AG09319 (cell line): ENCODE measurements at regions not wholly inside any gene's neighbourhood (a gene's known extent, or its start where the extent isn't known, plus 50 kb on each side); places are given as distances from the start of the nearest gene placed in this dataset.

Experiments
- DNase-seq: peaks from one replicate; pipeline ENCODE4 v3.0.0-alpha.2; 2010; ENCODE audit warnings: low read depth; ENCODE audit errors: extremely low read depth
- CTCF ChIP-seq: IDR thresholded peaks from 2 replicates; pipeline ENCODE4 v1.5.1; 2011; ENCODE audit warnings: low read depth, mild to moderate bottlenecking, inconsistent platforms, low read length, moderate library complexity

GRCh38 chr3:87568331-87568730 lies 291.9 kb upstream of the POU1F1 start:
- no peak for DNase-seq
- no peak for TF ChIP-seq CTCF

DNA sequence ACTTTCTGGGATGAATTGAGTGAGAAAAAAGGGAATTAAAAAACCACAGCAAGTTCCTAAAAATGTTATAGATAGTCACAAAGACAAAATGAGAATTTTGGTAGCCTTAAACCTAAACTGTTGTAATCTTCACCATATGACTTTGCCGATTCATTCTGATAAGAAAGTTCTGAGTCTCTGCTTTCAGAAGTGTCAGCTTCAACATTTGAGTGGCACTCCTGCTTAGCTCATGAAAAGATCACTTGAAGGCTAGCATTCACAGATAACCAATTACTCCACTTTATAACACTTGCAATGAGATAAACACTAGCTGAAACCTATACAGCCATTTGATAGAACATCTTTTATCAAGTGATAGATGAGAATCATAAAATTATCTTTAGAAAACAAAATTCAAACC lies 288.1 kb upstream of the POU1F1 start:
- no peak for TF ChIP-seq CTCF
- no peak for DNase-seq

DNA sequence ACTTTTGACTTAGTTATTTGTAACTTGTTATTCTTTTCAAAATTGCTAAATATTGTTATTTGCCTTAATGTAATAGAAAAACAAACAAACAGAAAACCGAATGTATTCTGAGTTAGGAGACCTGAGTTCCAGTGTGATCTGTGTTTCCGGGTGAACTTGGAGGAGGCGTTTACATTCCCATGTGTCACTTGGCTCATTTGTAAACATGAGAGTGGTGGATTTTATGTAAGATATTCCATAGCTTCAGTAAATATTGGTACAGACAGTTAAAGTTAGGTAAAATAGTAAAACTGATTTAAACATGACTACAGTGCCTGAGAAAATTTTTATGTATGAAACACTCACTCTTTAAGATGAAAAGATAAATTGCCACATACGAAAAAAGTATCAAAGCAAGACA lies 287.3 kb upstream of the POU1F1 start:
- no peak for DNase-seq
- TF ChIP-seq CTCF = no peak

DNA sequence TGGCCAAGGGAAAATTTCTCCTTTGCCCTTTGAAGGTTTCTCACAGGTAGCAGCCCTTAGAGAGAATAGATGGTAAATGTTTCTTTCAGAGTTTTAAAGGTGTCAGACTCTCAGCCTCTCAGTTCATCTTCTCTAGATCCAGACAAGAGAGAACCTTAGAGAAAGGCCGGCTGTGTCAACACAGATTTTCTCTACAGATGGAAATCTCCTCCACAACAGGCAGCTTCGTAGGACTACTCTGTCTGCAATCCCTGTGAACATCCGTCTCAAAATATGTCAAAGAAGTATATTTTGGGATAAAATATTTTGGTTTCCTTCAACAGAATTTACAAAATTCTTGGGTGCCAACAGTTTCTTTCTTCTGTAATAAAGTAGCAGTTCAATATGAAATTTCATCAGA lies 282.1 kb upstream of the POU1F1 start:
- TF ChIP-seq CTCF = no peak
- no peak for DNase-seq

- DNase-seq = no peak
- no peak for TF ChIP-seq CTCF
Measured at GRCh38 chr3:87555290-87555689, 278.9 kb upstream of the POU1F1 start.

GRCh38 chr3:87553058-87553457 lies 276.7 kb upstream of the POU1F1 start:
- no peak for DNase-seq
- TF ChIP-seq CTCF = no peak

DNA sequence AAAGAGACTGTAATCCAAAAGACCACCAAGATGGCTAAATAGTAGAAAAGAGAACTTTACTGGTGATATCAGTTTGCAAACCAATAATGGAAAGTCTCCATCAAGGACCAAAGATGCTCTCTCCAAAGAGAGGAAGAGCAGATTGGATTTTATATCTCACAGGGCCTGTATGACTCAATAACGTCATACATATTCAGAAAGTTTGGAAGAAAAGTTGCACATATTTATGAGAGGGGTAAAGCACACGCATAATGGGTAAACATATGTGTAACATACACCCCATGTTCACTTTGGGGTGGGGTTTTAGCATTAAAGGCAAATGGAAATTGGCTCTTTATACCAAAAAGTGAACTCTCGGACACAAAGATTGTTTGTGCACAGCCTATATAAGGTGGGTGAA lies 274.5 kb upstream of the POU1F1 start:
- no peak for DNase-seq
- no peak for TF ChIP-seq CTCF
